Esophagus squamous epithelium (tissue), 4 donors: ENCODE measurements at regions not wholly inside any gene's neighbourhood (a gene's known extent, or its start where the extent isn't known, plus 50 kb on each side); places are given as distances from the start of the nearest gene placed in this dataset.

Experiments used
- POLR2A ChIP-seq, 4 donors: fragments of 450-650 bp; IDR thresholded peaks; one replicate each; pipeline ENCODE4 v1.6.1; 2017; ENCODE audit warnings: antibody characterized with exemption in 4 of 4, mild to moderate bottlenecking in 4 of 4, moderate library complexity in 3 of 4
- TF ChIP-seq, protein P1 (sequence below), 6 experiments: fragments of 450-650 bp in 4 of 6; fragments of 200-600 bp in 2 of 6; sonication (generic) in 2 of 6; IDR thresholded peaks; one replicate each; pipeline ENCODE4 v1.5.1; 2016 to 2019; ENCODE audit warnings: antibody characterized with exemption in 6 of 6, mild to moderate bottlenecking in 4 of 6, moderate library complexity in 4 of 6

DNA sequence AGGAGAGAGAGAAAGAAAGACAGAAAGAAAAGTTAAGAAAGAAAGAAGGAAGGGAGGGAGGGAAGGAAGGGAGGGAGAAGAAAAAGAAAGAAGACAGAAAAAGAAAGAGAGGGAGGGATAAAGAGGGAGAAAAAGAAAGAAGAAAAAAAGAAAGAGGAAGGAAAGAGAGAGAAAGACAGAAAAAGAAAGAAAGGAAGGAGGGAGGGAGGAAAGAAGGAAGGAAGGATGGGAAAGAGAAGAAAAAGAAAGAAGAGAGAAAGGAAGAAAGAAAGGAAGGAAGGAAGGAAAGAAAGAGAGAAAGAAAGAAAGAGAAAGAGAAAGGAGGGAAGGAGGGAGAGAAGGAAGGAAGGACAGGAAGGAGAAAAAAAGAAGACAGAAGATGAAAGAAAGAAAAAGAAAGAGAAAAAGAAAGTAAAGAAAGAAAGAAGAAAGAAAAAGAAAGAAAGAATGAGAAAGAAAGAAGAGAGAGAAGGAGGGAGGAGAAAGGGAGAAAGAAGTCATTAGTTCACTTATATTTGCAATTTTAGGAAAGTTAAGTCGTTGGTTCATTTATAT is 567.2 kb upstream of the CBLB start:
- TF ChIP-seq, protein P1, sequence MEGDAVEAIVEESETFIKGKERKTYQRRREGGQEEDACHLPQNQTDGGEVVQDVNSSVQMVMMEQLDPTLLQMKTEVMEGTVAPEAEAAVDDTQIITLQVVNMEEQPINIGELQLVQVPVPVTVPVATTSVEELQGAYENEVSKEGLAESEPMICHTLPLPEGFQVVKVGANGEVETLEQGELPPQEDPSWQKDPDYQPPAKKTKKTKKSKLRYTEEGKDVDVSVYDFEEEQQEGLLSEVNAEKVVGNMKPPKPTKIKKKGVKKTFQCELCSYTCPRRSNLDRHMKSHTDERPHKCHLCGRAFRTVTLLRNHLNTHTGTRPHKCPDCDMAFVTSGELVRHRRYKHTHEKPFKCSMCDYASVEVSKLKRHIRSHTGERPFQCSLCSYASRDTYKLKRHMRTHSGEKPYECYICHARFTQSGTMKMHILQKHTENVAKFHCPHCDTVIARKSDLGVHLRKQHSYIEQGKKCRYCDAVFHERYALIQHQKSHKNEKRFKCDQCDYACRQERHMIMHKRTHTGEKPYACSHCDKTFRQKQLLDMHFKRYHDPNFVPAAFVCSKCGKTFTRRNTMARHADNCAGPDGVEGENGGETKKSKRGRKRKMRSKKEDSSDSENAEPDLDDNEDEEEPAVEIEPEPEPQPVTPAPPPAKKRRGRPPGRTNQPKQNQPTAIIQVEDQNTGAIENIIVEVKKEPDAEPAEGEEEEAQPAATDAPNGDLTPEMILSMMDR (IDR thresholded peaks at IDR 0.05) = no peak
- TF ChIP-seq POLR2A (IDR thresholded peaks at IDR 0.05) = no peak
